ENCODE measurements at regions not wholly inside any gene's neighbourhood (a gene's known extent, or its start where the extent isn't known, plus 50 kb on each side); places are given as distances from the start of the nearest gene placed in this dataset.

- no peak overlapping the region for H4K8ac ChIP-seq (ENCODE audit: extremely low read depth, insufficient read depth, low read length)
- no peak for FAIRE-seq
Measured at GRCh38 chr11:101278286-101278685, 148.7 kb upstream of the PGR start.

More at GRCh38 chr11:101278286-101278685, 148.7 kb upstream of the PGR start:
- no peak overlapping the region for H2BK120ac ChIP-seq (replicated peaks; ENCODE audit: low read depth, low read length)
- H3K18ac ChIP-seq (ENCODE audit: extremely low read depth, low read length): no peak overlapping the region
- no peaks in the 10 kb centered on the region for H4K20me1 ChIP-seq (replicated peaks in 1 of 2; ENCODE audit: control insufficient read depth in 1 of 2, insufficient read depth in 2 of 2, low read length in 2 of 2)
- no peak overlapping the region for H3K4me3 ChIP-seq (ENCODE audit: extremely low read depth in 1 of 4, insufficient read depth in 2 of 4, low read depth in 3 of 4, low read length in 4 of 4)
- no peaks in the 10 kb centered on the region for H3K23me2 ChIP-seq (ENCODE audit: low read depth, low read length)
- H3K27me3 ChIP-seq (replicated peaks in 1 of 4; ENCODE audit: control insufficient read depth in 3 of 4, extremely low read depth in 1 of 4, insufficient read depth in 3 of 4, low read length in 3 of 4): no peaks in the 10 kb centered on the region
- no peak overlapping the region for H3K56ac ChIP-seq (replicated peaks; ENCODE audit: insufficient read length, low read depth, low read length)
- H3K4ac ChIP-seq (replicated peaks; ENCODE audit: insufficient read length, low read depth, low read length): no peak overlapping the region
- TF ChIP-seq CHD2 (IDR thresholded peaks at IDR 0.05; ENCODE audit: low read length): no peak
- TF ChIP-seq SIRT6 (IDR thresholded peaks at IDR 0.05; ENCODE audit: low read length): no peak
- TF ChIP-seq SP4 (IDR thresholded peaks at IDR 0.05; ENCODE audit: low read length): no peak
- H4K5ac ChIP-seq (ENCODE audit: insufficient read length, low read depth, low read length): no peak overlapping the region
- no peak overlapping the region for H2BK5ac ChIP-seq (ENCODE audit: low read depth, low read length)
- no peak overlapping the region for H2BK15ac ChIP-seq (ENCODE audit: low read length)
- no peaks in the 10 kb centered on the region for H3K79me1 ChIP-seq (ENCODE audit: low read depth, low read length)
- no peaks in the 10 kb centered on the region for H3K36me3 ChIP-seq (ENCODE audit: control insufficient read depth in 2 of 4, insufficient read depth in 4 of 4, low read length in 3 of 4)
- H2AFZ ChIP-seq (ENCODE audit: low read length): no peak overlapping the region
- no peak overlapping the region for H2AK5ac ChIP-seq (ENCODE audit: low read depth, low read length)
- H3K4me2 ChIP-seq (ENCODE audit: insufficient read depth in 1 of 2, low read depth in 2 of 2, low read length in 2 of 2): no peak overlapping the region
- POLR2A ChIA-PET (ENCODE audit: partially characterized antibody): no interaction called here
- H3K14ac ChIP-seq (ENCODE audit: insufficient read length): no peak overlapping the region
- H3K4me1 ChIP-seq (replicated peaks in 1 of 4; ENCODE audit: control insufficient read depth in 3 of 4, insufficient read depth in 4 of 4, low read length in 3 of 4): no peaks in the 10 kb centered on the region
- no peak overlapping the region for H3K23ac ChIP-seq (ENCODE audit: insufficient read length)
- no peak overlapping the region for H2BK20ac ChIP-seq (ENCODE audit: low read length)
- no peaks in the 10 kb centered on the region for H3K79me2 ChIP-seq (ENCODE audit: control insufficient read depth in 1 of 2, insufficient read depth in 2 of 2, low read length in 2 of 2)
- no peak overlapping the region for H4K91ac ChIP-seq (replicated peaks; ENCODE audit: insufficient read length, low read length)
- H3K27ac ChIP-seq (ENCODE audit: low read depth, low read length): no peak overlapping the region
- no peak overlapping the region for H2BK12ac ChIP-seq (ENCODE audit: low read depth, low read length)
- H3K9ac ChIP-seq (replicated peaks in 1 of 4; ENCODE audit: extremely low read depth in 1 of 4, low read depth in 3 of 4, low read length in 3 of 4): peak overlapping the region in 1 of 4 experiments; percentile 8; a peak in 1 of 7 replicates
- CTCF ChIA-PET (ENCODE audit: partially characterized antibody): no interaction called here
- H3K9me3 ChIP-seq (ENCODE audit: insufficient read depth in 2 of 2, low read depth in 1 of 2, low read length in 1 of 2): no peaks in the 10 kb centered on the region; a peak in 1 of 4 replicates
- no peak for DNase-seq (ENCODE audit: low read depth in 1 of 2, low spot score in 2 of 2)
